GM12878 (cell line): ENCODE measurements at regions not wholly inside any gene's neighbourhood (a gene's known extent, or its start where the extent isn't known, plus 50 kb on each side); places are given as distances from the start of the nearest gene placed in this dataset.

Experiments
- ATAC-seq: fragments of 200-7000 bp; cut with Tn5 transposase; 3 replicates; pipeline ENCODE4 v1.9.1; 2020; ENCODE audit warnings: mild to moderate bottlenecking, moderate library complexity
- BruUV-seq: library from RNA; stranded (reverse); fragments of 400-500 nt; replicated peaks from 2 replicates; lab custom pipeline; 2021; lab: Mats Ljungman, UMichigan
- CTCF ChIA-PET: fragments of 300-600 bp; sonication (Branson Sonifier 250); formaldehyde crosslinking; extraction: SDS; loops from one replicate; lab custom pipeline; 2021; ENCODE audit warnings: inconsistent platforms; lab: Yijun Ruan, JAX
- POLR2A ChIA-PET: fragments of 350-600 bp; formaldehyde crosslinking; extraction: SDS; loops from one replicate; lab custom pipeline; 2021; ENCODE audit warnings: inconsistent platforms; lab: Charles Lee
- RAD21 ChIA-PET: fragments of 300-600 bp; sonication (Branson Sonifier 250); formaldehyde crosslinking; loops from one replicate; lab custom pipeline; 2023; ENCODE audit warnings: antibody characterized with exemption; ENCODE audit not compliant: unreplicated experiment; lab: Charles Lee
- SMC1A ChIA-PET: fragments of 300-600 bp; sonication (Branson Sonifier 250); formaldehyde crosslinking; loops from one replicate; lab custom pipeline; 2023; ENCODE audit not compliant: unreplicated experiment, uncharacterized antibody; lab: Charles Lee
- DNase-seq: peaks from one replicate; pipeline ENCODE4 v3.0.0-alpha.2; 2011; ENCODE audit warnings: low read depth, low spot score
- FAIRE-seq: peaks from 3 replicates; lab custom pipeline; 2011; peaks lifted over from hg19 to GRCh38; lab: Jason Lieb, UNC
- H2AFZ ChIP-seq: 2 replicates; pipeline ENCODE4 v1.6.0; 2011; ENCODE audit warnings: low read depth, low read length, control low read depth; ENCODE audit not compliant: control insufficient read depth
- H3K27ac ChIP-seq: 2 replicates; pipeline ENCODE4 v1.5.1; 2011; ENCODE audit warnings: control low read depth; ENCODE audit not compliant: control insufficient read depth, insufficient read depth
- H3K27me3 ChIP-seq, 2 experiments: replicated peaks in 1 of 2; 2 replicates each; pipeline versions ENCODE4 v1.6.0 to v1.6.1; 2011; ENCODE audit warnings: low read length in 1 of 2; ENCODE audit not compliant: control insufficient read depth in 2 of 2, insufficient read depth in 2 of 2
- H3K36me3 ChIP-seq, 2 experiments: 2 replicates each; pipeline ENCODE4 v1.5.1; 2011; ENCODE audit warnings: low read length in 1 of 2; ENCODE audit not compliant: control insufficient read depth in 2 of 2, insufficient read depth in 2 of 2
- H3K4me1 ChIP-seq: 2 replicates; pipeline ENCODE4 v1.6.1; 2011; ENCODE audit warnings: mild to moderate bottlenecking, low read length, moderate library complexity, mixed read lengths; ENCODE audit not compliant: control insufficient read depth, insufficient read depth
- H3K4me2 ChIP-seq: 2 replicates; pipeline ENCODE4 v1.6.0; 2011; ENCODE audit warnings: control low read depth; ENCODE audit not compliant: control insufficient read depth, insufficient read depth
- H3K4me3 ChIP-seq: fragments of 200-600 bp; sonication (generic); 2 replicates; pipeline ENCODE4 v1.5.1; 2016
- H3K79me2 ChIP-seq: 2 replicates; pipeline ENCODE4 v1.6.0; 2011; ENCODE audit warnings: low read length; ENCODE audit not compliant: control insufficient read depth, insufficient read depth
- H3K9ac ChIP-seq: 2 replicates; pipeline ENCODE4 v1.8.0; 2011; ENCODE audit warnings: low read length, control low read depth, mixed read lengths; ENCODE audit not compliant: control insufficient read depth, insufficient read depth
- H3K9me3 ChIP-seq: replicated peaks from 3 replicates; pipeline ENCODE4 v1.5.1; 2011; ENCODE audit warnings: mild to moderate bottlenecking, low read length; ENCODE audit not compliant: control insufficient read depth, insufficient read depth
- H4K20me1 ChIP-seq: 2 replicates; pipeline ENCODE4 v1.6.0; 2011; ENCODE audit not compliant: control insufficient read depth, insufficient read depth
- BMI1 ChIP-seq: fragments of 450-650 bp; IDR thresholded peaks from 2 replicates; pipeline ENCODE4 v1.6.1; 2016; ENCODE audit warnings: mild to moderate bottlenecking, moderate library complexity, borderline replicate concordance
- ESRRA ChIP-seq: IDR thresholded peaks from 2 replicates; pipeline ENCODE4 v1.6.1; 2012; ENCODE audit warnings: mild to moderate bottlenecking, low read length, improper control_type of control experiment
- IKZF1 ChIP-seq: fragments of 450-650 bp; conservative IDR thresholded peaks from 2 replicates; pipeline ENCODE4 v1.6.1; 2017; ENCODE audit warnings: antibody characterized with exemption, mild to moderate bottlenecking
- PAX8 ChIP-seq: fragments of 450-650 bp; IDR thresholded peaks from 2 replicates; pipeline ENCODE4 v1.6.1; 2017; ENCODE audit warnings: mild to moderate bottlenecking, moderate library complexity
- RCOR1 ChIP-seq: conservative IDR thresholded peaks from 2 replicates; pipeline ENCODE4 v1.6.1; 2012; ENCODE audit warnings: low read depth, low read length, improper control_type of control experiment
- SREBF1 ChIP-seq: IDR thresholded peaks from 2 replicates; pipeline ENCODE4 v1.6.1; 2012; ENCODE audit warnings: mild to moderate bottlenecking, low read length
- STAT3 ChIP-seq: IDR thresholded peaks from 2 replicates; pipeline ENCODE4 v1.6.1; 2011; ENCODE audit warnings: low read depth, low read length, improper control_type of control experiment
- TCF12 ChIP-seq: IDR thresholded peaks from 2 replicates; pipeline ENCODE4 v1.6.1; 2011; ENCODE audit warnings: low read depth, mild to moderate bottlenecking, low read length
- YBX1 ChIP-seq: fragments of 450-650 bp; IDR thresholded peaks from 2 replicates; pipeline ENCODE4 v1.6.1; 2016; ENCODE audit warnings: antibody characterized with exemption
- WGBS: methylation state at CpG from one replicate; pipeline ENCODE4 v1.1.6; 2016; ENCODE audit warnings: low lambda C conversion rate; ENCODE audit not compliant: insufficient replicate concordance, insufficient coverage; ENCODE audit errors: missing lambda C conversion rate; 5-methylcytosine and 5-hydroxymethylcytosine counted together
- in situ Hi-C: fragments of 300-500 bp; cut with MboI; formaldehyde crosslinking; loops from 9 replicates; pipeline ENCODE4 v1.14.3; 2018; ENCODE audit warnings: mixed read lengths
- intact Hi-C: fragments of 100-400 bp; cut with micrococcal nuclease; formaldehyde crosslinking; loops from one replicate; pipeline ENCODE4 v1.14.2; 2022; ENCODE audit not compliant: unreplicated experiment
- TF ChIP-seq, protein P1 (sequence below): IDR thresholded peaks from 2 replicates; pipeline ENCODE4 v1.6.1; 2012; ENCODE audit warnings: improper control_type of control experiment, low read depth, low read length; ENCODE audit not compliant: insufficient replicate concordance
- TF ChIP-seq, protein P2 (sequence below): fragments of 450-650 bp; IDR thresholded peaks from 2 replicates; pipeline ENCODE4 v1.6.1; 2017; ENCODE audit warnings: mild to moderate bottlenecking, low read depth, inconsistent platforms; ENCODE audit not compliant: poor library complexity, severe bottlenecking

DNA sequence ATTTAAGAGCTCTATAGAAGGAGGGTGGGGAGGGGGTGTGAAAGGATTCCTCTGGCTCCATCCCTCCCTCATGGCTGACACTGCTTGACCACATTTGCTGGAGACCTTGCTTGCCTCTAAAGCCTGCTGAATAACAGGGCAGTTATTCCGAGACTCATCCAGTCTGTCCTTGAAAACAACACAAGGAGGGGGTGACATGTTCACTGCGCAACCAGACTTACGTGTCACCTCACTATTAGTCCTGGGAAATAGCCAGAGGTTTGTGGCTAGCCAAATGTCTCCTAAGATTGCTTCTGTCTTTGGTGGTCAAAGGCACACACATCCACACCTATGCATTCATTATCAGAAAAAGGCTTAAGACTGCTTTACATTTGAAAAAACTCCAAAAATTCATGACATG, 256.2 kb upstream of the SKOR2 start:
- no peak for ATAC-seq
- CTCF ChIA-PET = no interaction called here
- no peak overlapping the region for H3K4me3 ChIP-seq
- FAIRE-seq = no peak
- TF ChIP-seq IKZF1 (no peak), ESRRA (no peak), RCOR1 (no peak), SREBF1 (no peak), PAX8 (no peak), BMI1 (no peak), STAT3 (no peak), TCF12 (no peak), YBX1 (no peak)
- TF ChIP-seq, protein P1, sequence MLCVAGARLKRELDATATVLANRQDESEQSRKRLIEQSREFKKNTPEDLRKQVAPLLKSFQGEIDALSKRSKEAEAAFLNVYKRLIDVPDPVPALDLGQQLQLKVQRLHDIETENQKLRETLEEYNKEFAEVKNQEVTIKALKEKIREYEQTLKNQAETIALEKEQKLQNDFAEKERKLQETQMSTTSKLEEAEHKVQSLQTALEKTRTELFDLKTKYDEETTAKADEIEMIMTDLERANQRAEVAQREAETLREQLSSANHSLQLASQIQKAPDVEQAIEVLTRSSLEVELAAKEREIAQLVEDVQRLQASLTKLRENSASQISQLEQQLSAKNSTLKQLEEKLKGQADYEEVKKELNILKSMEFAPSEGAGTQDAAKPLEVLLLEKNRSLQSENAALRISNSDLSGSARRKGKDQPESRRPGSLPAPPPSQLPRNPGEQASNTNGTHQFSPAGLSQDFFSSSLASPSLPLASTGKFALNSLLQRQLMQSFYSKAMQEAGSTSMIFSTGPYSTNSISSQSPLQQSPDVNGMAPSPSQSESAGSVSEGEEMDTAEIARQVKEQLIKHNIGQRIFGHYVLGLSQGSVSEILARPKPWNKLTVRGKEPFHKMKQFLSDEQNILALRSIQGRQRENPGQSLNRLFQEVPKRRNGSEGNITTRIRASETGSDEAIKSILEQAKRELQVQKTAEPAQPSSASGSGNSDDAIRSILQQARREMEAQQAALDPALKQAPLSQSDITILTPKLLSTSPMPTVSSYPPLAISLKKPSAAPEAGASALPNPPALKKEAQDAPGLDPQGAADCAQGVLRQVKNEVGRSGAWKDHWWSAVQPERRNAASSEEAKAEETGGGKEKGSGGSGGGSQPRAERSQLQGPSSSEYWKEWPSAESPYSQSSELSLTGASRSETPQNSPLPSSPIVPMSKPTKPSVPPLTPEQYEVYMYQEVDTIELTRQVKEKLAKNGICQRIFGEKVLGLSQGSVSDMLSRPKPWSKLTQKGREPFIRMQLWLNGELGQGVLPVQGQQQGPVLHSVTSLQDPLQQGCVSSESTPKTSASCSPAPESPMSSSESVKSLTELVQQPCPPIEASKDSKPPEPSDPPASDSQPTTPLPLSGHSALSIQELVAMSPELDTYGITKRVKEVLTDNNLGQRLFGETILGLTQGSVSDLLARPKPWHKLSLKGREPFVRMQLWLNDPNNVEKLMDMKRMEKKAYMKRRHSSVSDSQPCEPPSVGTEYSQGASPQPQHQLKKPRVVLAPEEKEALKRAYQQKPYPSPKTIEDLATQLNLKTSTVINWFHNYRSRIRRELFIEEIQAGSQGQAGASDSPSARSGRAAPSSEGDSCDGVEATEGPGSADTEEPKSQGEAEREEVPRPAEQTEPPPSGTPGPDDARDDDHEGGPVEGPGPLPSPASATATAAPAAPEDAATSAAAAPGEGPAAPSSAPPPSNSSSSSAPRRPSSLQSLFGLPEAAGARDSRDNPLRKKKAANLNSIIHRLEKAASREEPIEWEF = no peak
- TF ChIP-seq, protein P2, sequence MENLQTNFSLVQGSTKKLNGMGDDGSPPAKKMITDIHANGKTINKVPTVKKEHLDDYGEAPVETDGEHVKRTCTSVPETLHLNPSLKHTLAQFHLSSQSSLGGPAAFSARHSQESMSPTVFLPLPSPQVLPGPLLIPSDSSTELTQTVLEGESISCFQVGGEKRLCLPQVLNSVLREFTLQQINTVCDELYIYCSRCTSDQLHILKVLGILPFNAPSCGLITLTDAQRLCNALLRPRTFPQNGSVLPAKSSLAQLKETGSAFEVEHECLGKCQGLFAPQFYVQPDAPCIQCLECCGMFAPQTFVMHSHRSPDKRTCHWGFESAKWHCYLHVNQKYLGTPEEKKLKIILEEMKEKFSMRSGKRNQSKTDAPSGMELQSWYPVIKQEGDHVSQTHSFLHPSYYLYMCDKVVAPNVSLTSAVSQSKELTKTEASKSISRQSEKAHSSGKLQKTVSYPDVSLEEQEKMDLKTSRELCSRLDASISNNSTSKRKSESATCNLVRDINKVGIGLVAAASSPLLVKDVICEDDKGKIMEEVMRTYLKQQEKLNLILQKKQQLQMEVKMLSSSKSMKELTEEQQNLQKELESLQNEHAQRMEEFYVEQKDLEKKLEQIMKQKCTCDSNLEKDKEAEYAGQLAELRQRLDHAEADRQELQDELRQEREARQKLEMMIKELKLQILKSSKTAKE = no peak
- H3K4me2 ChIP-seq = no peak overlapping the region
- no peak overlapping the region for H2AFZ ChIP-seq
- WGBS = 11% methylated on average over 3 of the region's 3 CpGs
- DNase-seq = no peak
- H3K27me3 ChIP-seq = no peaks in the 10 kb centered on the region
- H3K9ac ChIP-seq = no peak overlapping the region
- H4K20me1 ChIP-seq = no peaks in the 10 kb centered on the region
- H3K36me3 ChIP-seq = no peaks in the 10 kb centered on the region
- RAD21 ChIA-PET = no interaction called here
- H3K27ac ChIP-seq = no peak overlapping the region
- H3K9me3 ChIP-seq = no peaks in the 10 kb centered on the region
- SMC1A ChIA-PET = no interaction called here
- POLR2A ChIA-PET = no interaction called here
- H3K4me1 ChIP-seq = no peaks in the 10 kb centered on the region
- intact Hi-C loops (no loop called here), in situ Hi-C loops (no loop called here)
- no peaks in the 10 kb centered on the region for H3K79me2 ChIP-seq
- no TSS peak for BruUV-seq
